Jurkat, Clone E6-1 (cell line): ENCODE measurements at regions not wholly inside any gene's neighbourhood (a gene's known extent, or its start where the extent isn't known, plus 50 kb on each side); places are given as distances from the start of the nearest gene placed in this dataset.

Experiments used
- DNase-seq: peaks from one replicate; pipeline ENCODE4 v3.0.0-alpha.2; 2011; ENCODE audit warnings: low read depth, low spot score
- H3K4me3 ChIP-seq: 2 replicates; pipeline ENCODE4 v1.5.1; 2011; ENCODE audit warnings: mild to moderate bottlenecking, low read length, control low read depth, moderate library complexity

DNA sequence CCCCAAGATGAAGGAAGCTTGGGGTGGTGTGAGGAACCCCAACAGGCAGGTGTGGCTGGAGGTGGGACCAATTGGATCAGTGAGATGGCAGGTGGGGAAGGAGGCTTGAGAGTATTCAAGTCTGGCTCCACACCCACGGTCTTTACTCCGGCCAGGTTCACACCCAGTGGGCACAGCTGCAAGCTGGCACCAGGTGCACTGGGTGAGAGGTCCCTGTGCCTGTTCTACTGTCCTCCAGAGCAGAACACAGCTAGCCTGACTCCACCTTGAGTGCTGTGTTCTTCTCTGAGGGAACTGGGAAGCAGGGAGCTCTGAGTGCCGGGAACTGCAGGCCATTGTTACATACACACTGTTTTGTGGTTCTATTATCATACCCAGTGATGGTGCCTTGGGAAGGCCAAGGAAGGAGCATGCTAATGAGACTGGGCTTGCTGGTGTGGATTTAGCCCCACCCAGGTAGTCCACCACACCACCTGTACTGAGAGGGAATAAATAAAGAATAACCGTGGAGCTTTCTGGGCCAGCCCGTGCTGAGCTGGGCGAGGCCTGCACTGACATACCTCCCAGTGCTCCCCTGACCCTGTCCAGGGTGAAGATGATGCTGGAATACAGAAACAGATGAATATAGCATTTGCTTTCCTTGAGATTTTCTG, 93.4 kb downstream of the ABHD5 start:
- no peak for DNase-seq
- H3K4me3 ChIP-seq: no peak overlapping the region

DNA sequence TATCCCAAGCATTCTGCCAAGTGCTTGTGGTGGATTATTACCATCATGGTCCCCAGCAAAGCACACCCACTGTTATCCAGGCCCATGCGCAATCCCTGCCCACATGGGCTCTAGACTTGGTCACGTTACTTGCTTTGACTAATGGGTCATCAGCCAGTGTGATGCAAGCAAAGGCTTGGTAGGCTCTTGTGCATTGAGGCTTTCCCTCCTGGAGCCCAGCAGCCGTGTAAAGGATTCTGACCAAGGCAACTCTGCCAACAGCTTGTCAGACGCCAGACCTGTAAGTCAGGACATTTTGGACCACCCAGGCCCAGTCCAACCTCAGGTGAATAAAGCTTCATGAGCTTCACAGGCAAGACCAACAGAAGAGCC, 93.9 kb downstream of the ABHD5 start:
- DNase-seq: no peak
- H3K4me3 ChIP-seq: no peak overlapping the region

DNA sequence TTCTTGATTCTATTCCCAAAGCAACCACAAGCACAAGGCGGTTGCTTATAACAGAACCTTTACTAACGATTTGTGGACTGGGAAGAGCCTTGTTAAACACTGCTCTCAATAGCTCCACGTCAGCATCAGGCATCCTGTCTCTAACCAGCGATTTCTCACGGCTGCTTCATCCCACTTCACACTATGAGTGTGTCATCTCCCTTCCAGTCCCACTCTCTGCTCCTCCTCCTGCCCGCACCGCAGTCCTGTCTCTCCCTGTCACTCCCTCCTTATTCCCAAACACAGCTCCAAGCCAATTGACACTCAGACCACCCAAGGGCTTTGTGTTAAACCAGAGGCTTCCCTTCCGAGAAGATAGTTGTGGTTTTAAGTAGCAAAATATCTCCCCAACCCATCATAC, 94.8 kb downstream of the ABHD5 start:
- no peak overlapping the region for H3K4me3 ChIP-seq
- no peak for DNase-seq

DNA sequence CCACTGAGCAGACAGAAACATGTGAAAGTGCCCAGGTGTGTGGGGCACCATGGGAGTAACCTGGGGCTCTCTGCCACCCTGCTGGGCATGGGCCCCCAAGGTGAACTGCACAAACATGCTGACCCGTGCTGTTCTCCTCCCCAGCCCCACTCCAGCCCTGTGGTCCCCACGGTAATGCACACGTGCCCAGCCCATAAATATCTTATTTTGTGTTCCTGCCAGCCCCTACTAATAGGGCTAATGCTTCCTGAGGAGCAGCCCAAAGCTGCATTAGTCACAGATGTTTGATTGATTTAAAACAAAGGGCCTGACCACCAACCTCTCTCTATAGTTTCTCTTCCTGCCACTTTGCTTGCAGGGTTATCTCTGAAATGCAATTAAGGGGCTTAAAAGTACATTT, 95.4 kb downstream of the ABHD5 start:
- no peak overlapping the region for H3K4me3 ChIP-seq
- DNase-seq: no peak

DNA sequence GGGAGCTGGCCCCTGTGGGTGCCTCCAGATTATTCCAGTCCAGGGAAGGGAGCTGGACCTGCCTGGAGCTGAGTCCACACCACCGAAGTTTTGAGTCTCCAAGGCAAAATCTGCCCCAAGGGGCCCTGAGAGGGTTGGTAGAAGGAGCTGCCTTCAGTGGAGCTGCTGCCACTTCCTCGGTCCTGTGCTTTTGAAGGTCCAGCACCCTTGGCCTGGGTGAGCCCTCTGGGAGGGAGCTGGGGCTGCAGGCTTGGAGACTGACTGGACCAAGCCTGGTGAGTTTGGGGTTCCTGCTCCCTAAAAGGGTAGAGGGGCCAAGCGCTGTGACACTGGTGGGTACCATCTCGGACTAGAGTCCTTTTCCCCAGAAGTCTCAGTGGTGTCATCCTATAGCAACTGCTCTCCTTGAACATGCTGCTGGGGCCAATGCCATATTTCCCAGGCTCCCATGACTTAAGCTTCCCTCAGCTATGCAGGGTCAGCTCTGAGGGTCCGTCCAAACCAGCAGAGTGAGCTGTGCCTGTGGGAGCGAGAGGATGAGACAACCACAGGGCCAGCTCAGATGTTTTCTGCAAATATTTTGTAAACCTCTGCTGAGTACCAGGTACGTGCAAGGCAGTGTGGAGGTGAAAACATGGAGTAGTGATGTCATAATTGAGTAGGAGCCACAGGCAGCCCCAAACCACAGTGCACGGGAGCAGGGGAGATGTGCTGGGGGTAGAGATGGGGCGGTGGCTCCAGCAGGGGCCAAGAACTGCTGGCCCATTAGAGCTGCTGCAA, 96.0 kb downstream of the ABHD5 start:
- no peak overlapping the region for H3K4me3 ChIP-seq
- DNase-seq: no peak

DNA sequence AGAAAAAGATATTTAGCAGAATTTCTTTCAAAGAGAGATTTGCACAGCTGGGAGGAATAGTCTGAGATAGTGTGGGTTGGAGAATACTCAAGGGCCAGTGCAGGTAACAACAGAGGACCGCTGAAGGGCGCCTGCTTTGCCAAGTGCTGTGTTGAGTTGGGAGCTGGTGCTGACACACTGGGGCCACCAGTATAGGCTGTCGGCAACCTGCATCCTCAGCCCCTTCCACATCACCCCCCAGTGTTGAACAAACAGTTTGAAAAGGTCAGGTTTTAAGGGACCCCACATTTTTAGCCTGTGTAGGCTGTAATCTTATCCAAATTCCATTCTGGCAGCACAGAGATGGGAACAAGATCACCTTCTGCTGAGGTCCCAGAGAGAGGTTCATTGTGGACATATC, 96.6 kb downstream of the ABHD5 start:
- no peak overlapping the region for H3K4me3 ChIP-seq
- DNase-seq: no peak

DNA sequence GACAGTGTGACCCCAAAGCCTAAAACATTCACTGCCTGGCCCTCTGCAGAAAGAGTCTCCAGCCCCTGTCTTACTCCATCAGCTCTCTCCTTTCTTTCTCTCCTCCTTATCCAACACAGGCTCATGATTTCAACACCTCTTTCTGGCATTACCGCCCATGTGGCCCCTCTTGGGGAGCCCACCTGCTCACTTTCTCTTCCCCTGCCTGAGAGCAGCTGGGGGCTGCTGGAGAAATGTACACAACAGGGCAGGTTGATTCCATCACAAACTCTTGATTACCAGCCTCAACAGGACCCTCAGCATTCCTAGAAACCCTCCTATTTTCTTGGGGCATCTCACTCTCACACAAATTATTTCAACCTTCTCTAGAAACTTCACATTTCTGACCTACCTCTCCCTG, 98.3 kb downstream of the ABHD5 start:
- no peak for DNase-seq
- H3K4me3 ChIP-seq: no peak overlapping the region

DNA sequence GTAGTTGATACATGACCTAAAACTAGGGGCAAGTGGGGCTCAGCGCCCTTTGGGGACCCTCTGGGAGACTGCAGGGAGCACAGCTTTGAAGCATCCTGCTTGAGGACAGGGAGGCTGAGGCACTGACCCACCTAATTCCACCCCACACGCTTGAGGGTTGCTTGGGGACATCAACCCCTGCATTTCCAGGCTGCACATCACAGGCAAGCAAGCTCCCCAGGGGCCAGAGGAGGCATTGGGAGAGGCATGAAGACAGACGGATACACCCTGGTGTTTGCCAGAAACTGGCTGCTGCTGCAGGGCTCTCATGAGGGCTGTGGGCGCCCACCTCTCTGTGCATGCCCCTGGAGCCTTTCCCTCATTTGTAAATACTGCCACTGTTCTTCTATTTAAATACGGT, 99.3 kb downstream of the ABHD5 start:
- no peak for DNase-seq
- H3K4me3 ChIP-seq: no peak overlapping the region

DNA sequence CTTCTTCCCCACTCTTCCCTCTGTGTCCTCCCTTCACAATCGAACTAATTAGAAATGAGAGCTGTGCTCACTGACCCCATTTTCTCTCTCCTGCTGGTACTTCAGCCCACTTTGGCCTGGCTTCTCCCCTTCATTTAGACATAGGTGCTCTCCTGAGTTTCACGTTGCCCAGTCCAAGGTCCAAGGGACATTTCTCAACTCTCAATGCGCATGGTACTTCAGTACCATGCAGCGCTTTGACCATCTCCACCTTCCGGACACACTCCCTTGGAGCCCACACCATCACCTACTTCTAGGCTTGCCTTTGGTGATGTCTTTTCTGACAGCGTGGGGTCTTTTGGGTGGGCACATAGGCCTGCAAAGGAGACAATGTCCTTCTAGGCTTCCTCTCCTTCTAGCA, 99.7 kb downstream of the ABHD5 start:
- no peak for DNase-seq
- H3K4me3 ChIP-seq: no peak overlapping the region

DNA sequence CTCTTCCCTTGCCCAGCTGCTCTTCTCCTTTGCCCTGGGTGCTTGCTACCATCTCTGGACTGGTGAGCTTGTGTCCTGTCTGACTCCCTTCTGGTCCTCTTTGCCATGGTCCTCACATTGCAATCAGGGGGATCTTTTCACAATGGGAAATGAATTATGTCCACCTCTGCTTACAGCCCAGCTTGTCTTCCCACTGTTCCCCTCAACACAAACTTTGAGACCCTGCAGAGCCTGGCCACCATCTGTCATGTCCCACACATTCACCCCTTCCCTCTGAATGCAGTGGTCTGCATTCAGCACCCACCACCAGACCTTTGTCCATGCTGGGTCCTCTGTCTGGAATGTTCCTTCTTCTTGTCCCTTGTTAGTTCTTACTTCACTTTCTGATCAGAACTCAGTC, 100.5 kb downstream of the ABHD5 start:
- no peak overlapping the region for H3K4me3 ChIP-seq
- no peak for DNase-seq

DNA sequence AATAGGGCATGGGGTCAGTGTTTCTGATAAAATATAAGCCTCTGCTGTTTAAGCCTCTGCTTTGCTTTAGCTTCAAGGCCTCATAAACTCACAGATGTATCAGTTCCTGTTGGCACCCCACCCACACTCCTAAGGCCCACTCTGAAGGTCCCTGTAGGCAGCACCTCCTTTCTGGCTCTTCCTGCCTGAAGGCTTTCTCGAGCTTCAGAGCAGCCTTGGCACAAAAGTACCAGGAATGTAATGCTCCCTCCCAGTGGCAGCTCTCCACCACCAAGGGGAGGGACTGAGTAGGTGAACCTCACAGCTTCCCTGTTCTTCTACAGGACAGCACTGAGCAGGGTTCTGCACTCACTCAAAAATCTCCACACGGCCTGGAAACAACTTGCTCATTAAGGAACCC, 102.2 kb downstream of the ABHD5 start:
- DNase-seq: no peak

DNA sequence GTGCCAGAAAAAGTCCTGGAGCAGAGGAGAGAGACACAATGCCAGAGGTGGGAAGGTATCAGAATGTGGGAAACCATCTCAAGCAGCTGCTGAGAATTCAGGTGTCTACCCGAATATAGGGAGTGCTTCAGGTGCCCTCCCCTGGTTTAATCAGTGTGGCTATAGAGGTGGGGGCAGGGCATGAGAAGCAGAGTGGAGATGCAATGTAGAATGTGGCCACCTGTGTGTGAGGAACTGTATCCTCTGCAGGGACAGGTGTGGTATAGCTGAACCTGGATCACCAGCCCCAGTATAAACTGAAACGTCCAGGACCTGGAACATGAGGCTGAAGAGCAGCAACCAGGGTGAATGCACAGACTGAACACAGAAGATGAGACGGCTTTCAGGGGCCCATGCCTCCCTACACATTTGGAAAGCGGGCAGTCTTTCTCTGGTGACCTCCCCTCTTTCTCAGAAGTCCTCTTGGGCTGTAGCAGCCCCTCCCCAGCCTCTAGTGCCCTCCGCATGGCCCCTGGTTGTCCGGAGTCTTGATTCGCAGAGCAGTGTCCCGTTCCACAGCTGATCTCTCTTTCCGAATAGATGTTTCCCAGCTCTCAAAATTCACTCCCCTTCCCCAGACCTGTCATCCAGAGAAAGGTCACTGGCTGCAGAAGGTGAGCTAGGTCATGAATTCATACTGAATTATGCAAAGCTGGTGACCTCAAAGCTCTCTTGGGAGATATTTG, 103.1 kb downstream of the ABHD5 start:
- no peak for DNase-seq
- H3K4me3 ChIP-seq: no peak overlapping the region

More for the DNA sequence above, 102.2 kb downstream of the ABHD5 start:
- no peak overlapping the region for H3K4me3 ChIP-seq

DNA sequence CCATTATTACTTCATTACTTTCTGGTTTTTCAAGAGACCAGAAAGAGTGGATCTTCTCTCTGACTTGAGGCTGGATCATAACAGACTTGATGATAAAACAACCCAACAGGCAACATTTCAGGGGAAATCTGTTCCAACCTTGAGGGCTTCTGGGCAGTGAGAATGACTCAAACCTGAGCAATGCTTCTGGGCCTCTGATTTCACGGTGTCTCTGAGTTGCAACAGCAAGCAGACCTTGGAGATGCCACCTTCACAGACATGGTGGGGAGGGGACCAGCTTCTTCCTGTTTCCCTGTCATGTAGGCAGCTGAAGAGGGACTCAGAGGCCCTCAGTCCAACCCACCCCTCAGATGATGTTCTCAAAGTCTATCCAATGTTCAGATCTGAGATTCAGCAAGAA, 104.0 kb downstream of the ABHD5 start:
- DNase-seq: no peak
- H3K4me3 ChIP-seq: no peak overlapping the region

DNA sequence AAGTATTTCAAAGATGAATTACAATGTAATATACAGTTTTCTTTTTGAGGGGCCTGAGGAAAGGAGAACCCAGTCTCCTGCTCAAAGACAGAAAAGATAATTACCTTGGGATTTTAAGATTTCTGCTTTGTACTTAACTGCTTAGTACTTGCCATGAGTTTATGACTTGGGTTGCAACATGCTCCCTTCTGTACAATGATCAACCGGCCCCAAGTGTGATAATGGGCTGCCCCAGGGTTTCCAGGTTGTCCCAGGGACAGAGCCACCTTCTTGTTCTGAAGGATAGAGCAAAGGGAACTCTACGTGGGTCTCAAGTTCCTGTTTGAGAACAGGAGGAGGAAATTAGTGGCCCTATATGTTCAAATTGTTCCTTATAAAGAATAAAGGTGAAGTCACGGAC, 104.8 kb downstream of the ABHD5 start:
- H3K4me3 ChIP-seq: no peak overlapping the region
- no peak for DNase-seq

DNA sequence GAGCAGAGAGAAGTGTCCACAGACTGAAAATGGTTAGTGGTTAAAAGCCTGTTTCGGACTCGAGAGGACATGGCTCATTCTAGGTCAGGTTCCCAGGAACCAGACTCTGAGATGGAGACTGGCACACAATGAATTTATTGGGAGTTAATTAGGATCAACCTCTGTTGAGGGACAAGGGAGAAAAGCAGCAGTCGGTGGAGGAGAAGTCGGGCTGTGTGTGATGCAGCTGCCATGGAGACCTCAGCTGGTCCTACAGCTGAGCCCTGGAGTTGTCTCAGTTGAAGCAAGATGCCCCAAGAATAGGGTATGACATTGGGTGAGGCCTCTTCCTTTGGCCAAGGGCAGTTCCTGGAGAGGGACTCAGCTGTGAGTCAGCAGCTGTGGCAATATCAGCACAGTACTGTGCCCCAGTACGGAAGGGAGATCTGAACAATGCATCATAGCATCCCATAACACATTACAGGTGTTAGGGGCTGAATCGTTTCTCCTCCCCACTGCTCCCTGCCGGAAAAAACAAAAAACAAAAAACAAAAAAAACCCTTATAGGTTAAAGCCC, 105.4 kb downstream of the ABHD5 start:
- DNase-seq: no peak
- H3K4me3 ChIP-seq: no peak overlapping the region

DNA sequence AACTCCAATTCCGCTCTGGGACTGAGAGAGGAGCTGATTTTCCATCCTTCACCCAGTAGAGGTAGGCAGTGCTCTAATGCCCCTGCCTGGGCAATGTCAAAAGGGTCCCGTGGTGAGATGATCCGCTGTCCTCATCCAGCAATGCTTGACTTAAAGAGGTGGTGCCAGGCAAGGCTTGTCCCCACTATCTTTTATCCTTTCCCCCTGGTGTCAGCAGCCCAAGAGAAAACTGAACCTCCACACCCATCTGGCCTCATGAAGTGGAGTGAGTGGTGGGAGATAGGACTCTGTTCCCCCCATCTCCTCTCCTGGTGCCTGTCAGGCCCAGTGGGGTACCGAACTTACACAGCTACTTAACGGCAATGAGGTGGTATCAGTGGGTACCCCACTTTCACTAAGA, 107.1 kb downstream of the ABHD5 start:
- no peak overlapping the region for H3K4me3 ChIP-seq
- no peak for DNase-seq

DNA sequence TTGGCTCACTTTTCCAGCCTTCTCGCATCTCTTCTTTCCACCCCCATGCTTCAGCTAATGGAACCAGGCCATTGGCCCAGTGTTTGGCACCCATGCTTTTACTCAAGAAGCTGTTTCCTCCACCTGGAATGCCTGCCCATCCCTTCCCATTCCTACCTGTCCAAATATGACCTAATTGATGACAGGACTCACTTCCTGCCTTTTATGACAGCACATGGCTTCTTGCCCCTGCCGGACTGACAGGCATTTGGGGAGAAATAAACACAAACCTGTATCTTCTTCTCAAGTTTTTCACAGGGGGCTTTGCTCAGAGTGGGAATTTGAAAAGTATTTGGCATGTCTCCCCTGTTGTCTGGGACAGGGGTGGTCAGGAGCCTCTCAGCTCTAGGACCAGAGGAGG, 120.1 kb downstream of the ABHD5 start:
- no peak for DNase-seq
- H3K4me3 ChIP-seq: no peak overlapping the region

DNA sequence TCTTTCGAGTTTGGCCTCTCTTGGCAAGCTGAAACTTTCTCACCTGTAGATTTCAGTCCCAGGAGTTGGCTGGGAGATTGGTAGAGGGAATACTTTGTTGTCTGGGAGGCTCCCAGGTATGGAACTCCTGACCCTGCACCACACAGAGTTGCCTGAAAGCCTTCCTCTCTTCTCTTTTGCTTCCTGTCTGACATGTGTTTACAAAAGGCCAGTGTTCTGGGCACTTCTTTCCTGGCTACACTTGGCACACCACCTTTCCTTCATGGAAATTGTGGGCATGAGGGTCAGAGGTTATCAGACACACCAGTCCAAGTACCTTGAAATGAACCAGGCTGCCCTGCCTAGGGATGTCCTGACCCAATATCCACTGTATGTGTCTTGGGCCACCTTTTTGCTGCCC, 123.7 kb downstream of the ABHD5 start:
- no peak for DNase-seq
- no peak overlapping the region for H3K4me3 ChIP-seq

DNA sequence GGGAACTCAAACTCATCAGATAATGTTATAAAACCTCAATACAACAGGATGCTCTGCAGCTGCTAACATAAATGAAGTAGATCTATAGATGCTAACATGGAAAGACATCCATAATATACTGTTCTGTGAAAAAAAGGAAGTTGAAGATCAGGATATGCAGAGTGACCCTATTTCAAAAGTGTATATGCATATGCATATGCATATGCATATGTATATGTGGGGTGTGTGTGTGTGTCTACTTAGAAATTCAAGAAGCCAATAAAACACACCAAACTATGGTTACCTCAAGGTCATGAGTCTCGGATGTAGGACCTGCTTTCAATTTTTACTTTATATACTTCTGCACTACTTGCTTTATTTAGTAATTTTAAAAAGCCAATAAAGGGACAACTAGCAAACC, 125.6 kb downstream of the ABHD5 start:
- H3K4me3 ChIP-seq: no peak overlapping the region
- no peak for DNase-seq

DNA sequence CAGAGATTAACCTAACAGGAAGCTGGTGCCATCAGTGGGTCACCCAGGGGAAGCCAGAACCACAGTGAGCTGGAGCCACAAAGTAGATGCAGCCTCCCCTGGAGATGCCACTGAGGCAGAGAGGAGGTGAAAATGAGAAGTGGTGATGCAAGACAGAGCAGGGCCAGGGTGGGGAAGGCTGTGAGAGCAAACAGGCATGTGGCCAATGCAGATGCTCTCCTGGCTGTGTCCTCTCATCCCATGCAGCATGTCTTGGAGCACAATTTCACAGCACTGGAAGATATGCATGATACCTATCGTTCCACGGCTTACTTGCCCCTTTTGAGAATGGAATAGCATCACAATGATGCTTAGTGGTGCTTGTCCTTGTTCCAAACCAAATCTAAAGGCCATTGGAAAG, 126.3 kb downstream of the ABHD5 start:
- DNase-seq: no peak
- H3K4me3 ChIP-seq: no peak overlapping the region
